AG04450 (cell line): ENCODE measurements at regions not wholly inside any gene's neighbourhood (a gene's known extent, or its start where the extent isn't known, plus 50 kb on each side); places are given as distances from the start of the nearest gene placed in this dataset.

Experiments used
- CTCF ChIA-PET: fragments of 300-600, 350-600 bp; formaldehyde crosslinking; extraction: SDS; loops from one replicate; lab custom pipeline; 2022; ENCODE audit warnings: antibody characterized with exemption, inconsistent platforms; lab: Charles Lee
- POLR2A ChIA-PET: fragments of 350-600 bp; formaldehyde crosslinking; extraction: SDS; loops from one replicate; lab custom pipeline; 2021; ENCODE audit warnings: antibody characterized with exemption, inconsistent platforms; lab: Yijun Ruan, JAX
- DNase-seq: peaks from one replicate; pipeline ENCODE4 v3.0.0-alpha.2; 2011; ENCODE audit warnings: low read depth, low spot score
- H3K27ac ChIP-seq: one replicate; pipeline ENCODE4 v1.5.1; 2012; ENCODE audit warnings: low read depth, low read length, control low read depth
- H3K27me3 ChIP-seq: one replicate; pipeline ENCODE4 v1.6.0; 2012; ENCODE audit warnings: low read length; ENCODE audit not compliant: control insufficient read depth, insufficient read depth
- H3K4me3 ChIP-seq: 2 replicates; pipeline ENCODE4 v1.5.1; 2011; ENCODE audit warnings: mild to moderate bottlenecking, low read depth, low read length, control low read depth
- H3K9me3 ChIP-seq: 2 replicates; pipeline ENCODE4 v1.5.1; 2012; ENCODE audit warnings: low read length; ENCODE audit not compliant: control insufficient read depth, insufficient read depth
- CTCF ChIP-seq: IDR thresholded peaks from 2 replicates; pipeline ENCODE4 v1.5.1; 2011; ENCODE audit warnings: low read depth, low read length, control low read depth, inconsistent platforms

- no peaks in the 10 kb centered on the region for H3K27me3 ChIP-seq
- CTCF ChIA-PET: no interaction called here
- no peaks in the 10 kb centered on the region for H3K9me3 ChIP-seq
- no peak for DNase-seq
- H3K27ac ChIP-seq: no peak overlapping the region
- POLR2A ChIA-PET: no interaction called here
- no peak for TF ChIP-seq CTCF
- H3K4me3 ChIP-seq: no peak overlapping the region
Observed at GRCh38 chr6:135578976-135579375, 81.4 kb upstream of the AHI1 start.

GRCh38 chr6:135581211-135581610 lies 83.7 kb upstream of the AHI1 start:
- no peak for DNase-seq
- ChIA-PET POLR2A (no interaction called here), CTCF (no interaction called here)
- Histone ChIP-seq H3K27ac (no peak overlapping the region), H3K9me3 (no peaks in the 10 kb centered on the region), H3K27me3 (no peaks in the 10 kb centered on the region), H3K4me3 (no peak overlapping the region)
- no peak for TF ChIP-seq CTCF

- TF ChIP-seq CTCF: no peak
- ChIA-PET CTCF (interaction anchor here (0.6 to 1.3 kb wide), 3 partner anchors 10 to 55 kb away, joined by 3 read pairs; no protein-coding TSS in a partner anchor), POLR2A (no interaction called here)
- no peaks in the 10 kb centered on the region for H3K27me3 ChIP-seq
- no peaks in the 10 kb centered on the region; the same call in 1 of the 2 replicates for H3K9me3 ChIP-seq
- no peak overlapping the region for H3K4me3 ChIP-seq
- peak; percentile 36 for DNase-seq
- no peak overlapping the region for H3K27ac ChIP-seq
Observed at GRCh38 chr6:135583256-135583761, 85.8 kb upstream of the AHI1 start.

- no peaks in the 10 kb centered on the region; the same call in 1 of the 2 replicates for H3K9me3 ChIP-seq
- ChIA-PET POLR2A (no interaction called here), CTCF (no interaction called here)
- H3K27me3 ChIP-seq: no peaks in the 10 kb centered on the region
- no peak for TF ChIP-seq CTCF
- no peak overlapping the region for H3K27ac ChIP-seq
- DNase-seq: no peak
- H3K4me3 ChIP-seq: no peak overlapping the region
Observed at GRCh38 chr6:135586388-135586787, 88.8 kb upstream of the AHI1 start.

GRCh38 chr6:135586844-135587243 lies 89.3 kb upstream of the AHI1 start:
- DNase-seq: no peak
- no peak for TF ChIP-seq CTCF

More at GRCh38 chr6:135586844-135587243, 89.3 kb upstream of the AHI1 start:
- no peaks in the 10 kb centered on the region for H3K27me3 ChIP-seq
- POLR2A ChIA-PET: no interaction called here
- no peak overlapping the region for H3K27ac ChIP-seq
- H3K4me3 ChIP-seq: no peak overlapping the region
- CTCF ChIA-PET: no interaction called here
- no peaks in the 10 kb centered on the region; the same call in 1 of the 2 replicates for H3K9me3 ChIP-seq
